GM12878 (cell line): ENCODE measurements at regions not wholly inside any gene's neighbourhood (a gene's known extent, or its start where the extent isn't known, plus 50 kb on each side); places are given as distances from the start of the nearest gene placed in this dataset.

ENCODE experiments used
- ATAC-seq: fragments of 200-7000 bp; cut with Tn5 transposase; 3 replicates; pipeline ENCODE4 v1.9.1; 2020; ENCODE audit warnings: mild to moderate bottlenecking, moderate library complexity
- BruUV-seq: library from RNA; stranded (reverse); fragments of 400-500 nt; replicated peaks from 2 replicates; lab custom pipeline; 2021; lab: Mats Ljungman, UMichigan
- CTCF ChIA-PET: fragments of 300-600 bp; sonication (Branson Sonifier 250); formaldehyde crosslinking; extraction: SDS; loops from one replicate; lab custom pipeline; 2021; ENCODE audit warnings: inconsistent platforms; lab: Yijun Ruan, JAX
- POLR2A ChIA-PET: fragments of 350-600 bp; formaldehyde crosslinking; extraction: SDS; loops from one replicate; lab custom pipeline; 2021; ENCODE audit warnings: inconsistent platforms; lab: Charles Lee
- RAD21 ChIA-PET: fragments of 300-600 bp; sonication (Branson Sonifier 250); formaldehyde crosslinking; loops from one replicate; lab custom pipeline; 2023; ENCODE audit warnings: antibody characterized with exemption; ENCODE audit not compliant: unreplicated experiment; lab: Charles Lee
- SMC1A ChIA-PET: fragments of 300-600 bp; sonication (Branson Sonifier 250); formaldehyde crosslinking; loops from one replicate; lab custom pipeline; 2023; ENCODE audit not compliant: unreplicated experiment, uncharacterized antibody; lab: Charles Lee
- DNase-seq: peaks from one replicate; pipeline ENCODE4 v3.0.0-alpha.2; 2011; ENCODE audit warnings: low read depth, low spot score
- FAIRE-seq: peaks from 3 replicates; lab custom pipeline; 2011; peaks lifted over from hg19 to GRCh38; lab: Jason Lieb, UNC
- H2AFZ ChIP-seq: 2 replicates; pipeline ENCODE4 v1.6.0; 2011; ENCODE audit warnings: low read depth, low read length, control low read depth; ENCODE audit not compliant: control insufficient read depth
- H3K27ac ChIP-seq: 2 replicates; pipeline ENCODE4 v1.5.1; 2011; ENCODE audit warnings: control low read depth; ENCODE audit not compliant: control insufficient read depth, insufficient read depth
- H3K27me3 ChIP-seq, 2 experiments: replicated peaks in 1 of 2; 2 replicates each; pipeline versions ENCODE4 v1.6.0 to v1.6.1; 2011; ENCODE audit warnings: low read length in 1 of 2; ENCODE audit not compliant: control insufficient read depth in 2 of 2, insufficient read depth in 2 of 2
- H3K36me3 ChIP-seq, 2 experiments: 2 replicates each; pipeline ENCODE4 v1.5.1; 2011; ENCODE audit warnings: low read length in 1 of 2; ENCODE audit not compliant: control insufficient read depth in 2 of 2, insufficient read depth in 2 of 2
- H3K4me1 ChIP-seq: 2 replicates; pipeline ENCODE4 v1.6.1; 2011; ENCODE audit warnings: mild to moderate bottlenecking, low read length, moderate library complexity, mixed read lengths; ENCODE audit not compliant: control insufficient read depth, insufficient read depth
- H3K4me2 ChIP-seq: 2 replicates; pipeline ENCODE4 v1.6.0; 2011; ENCODE audit warnings: control low read depth; ENCODE audit not compliant: control insufficient read depth, insufficient read depth
- H3K4me3 ChIP-seq: fragments of 200-600 bp; sonication (generic); 2 replicates; pipeline ENCODE4 v1.5.1; 2016
- H3K79me2 ChIP-seq: 2 replicates; pipeline ENCODE4 v1.6.0; 2011; ENCODE audit warnings: low read length; ENCODE audit not compliant: control insufficient read depth, insufficient read depth
- H3K9ac ChIP-seq: 2 replicates; pipeline ENCODE4 v1.8.0; 2011; ENCODE audit warnings: low read length, control low read depth, mixed read lengths; ENCODE audit not compliant: control insufficient read depth, insufficient read depth
- H3K9me3 ChIP-seq: replicated peaks from 3 replicates; pipeline ENCODE4 v1.5.1; 2011; ENCODE audit warnings: mild to moderate bottlenecking, low read length; ENCODE audit not compliant: control insufficient read depth, insufficient read depth
- H4K20me1 ChIP-seq: 2 replicates; pipeline ENCODE4 v1.6.0; 2011; ENCODE audit not compliant: control insufficient read depth, insufficient read depth
- CHD1 ChIP-seq: IDR thresholded peaks from 2 replicates; pipeline ENCODE4 v1.6.1; 2012; ENCODE audit warnings: low read depth, low read length, improper control_type of control experiment
- CHD2 ChIP-seq: IDR thresholded peaks from 2 replicates; pipeline ENCODE4 v1.6.1; 2011; ENCODE audit warnings: low read depth, low read length, improper control_type of control experiment, borderline replicate concordance
- CHD4 ChIP-seq: fragments of 200-600 bp; sonication (generic); IDR thresholded peaks from 2 replicates; pipeline ENCODE4 v1.6.1; 2016; ENCODE audit warnings: mild to moderate bottlenecking
- EZH2 ChIP-seq: IDR thresholded peaks from 2 replicates; pipeline ENCODE4 v1.6.1; 2012; ENCODE audit warnings: low read depth, mild to moderate bottlenecking, control low read depth, inconsistent platforms, low read length, borderline replicate concordance; ENCODE audit not compliant: control insufficient read depth
- JUND ChIP-seq: IDR thresholded peaks from 2 replicates; pipeline ENCODE4 v1.6.1; 2012; ENCODE audit warnings: low read depth, mild to moderate bottlenecking, low read length, improper control_type of control experiment, moderate library complexity
- MXI1 ChIP-seq: fragments of 150-350 bp; IDR thresholded peaks from 2 replicates; pipeline ENCODE4 v1.6.1; 2011; ENCODE audit warnings: low read depth, mild to moderate bottlenecking, inconsistent platforms, low read length, improper control_type of control experiment
- MYB ChIP-seq: fragments of 150-350 bp; IDR thresholded peaks from 2 replicates; pipeline ENCODE4 v1.6.1; 2014; ENCODE audit warnings: mild to moderate bottlenecking, low read depth, low read length, borderline replicate concordance
- NBN ChIP-seq: fragments of 450-650 bp; IDR thresholded peaks from 2 replicates; pipeline ENCODE4 v1.6.1; 2016
- NFXL1 ChIP-seq: fragments of 450-650 bp; IDR thresholded peaks from 2 replicates; pipeline ENCODE4 v1.6.1; 2017; ENCODE audit warnings: antibody characterized with exemption, mild to moderate bottlenecking, borderline replicate concordance
- NFYA ChIP-seq: IDR thresholded peaks from 2 replicates; pipeline ENCODE4 v1.6.1; 2011; ENCODE audit warnings: low read depth, mild to moderate bottlenecking, low read length, improper control_type of control experiment, borderline replicate concordance
- RBBP5 ChIP-seq: fragments of 200-600 bp; sonication (generic); conservative IDR thresholded peaks from 2 replicates; pipeline ENCODE4 v1.6.1; 2016
- SREBF2 ChIP-seq: IDR thresholded peaks from 2 replicates; pipeline ENCODE4 v1.6.1; 2012; ENCODE audit warnings: mild to moderate bottlenecking, low read length
- SUZ12 ChIP-seq: fragments of 200-600 bp; sonication (generic); IDR thresholded peaks from one replicate; pipeline ENCODE4 v1.6.1; 2018; ENCODE audit warnings: antibody characterized with exemption, mild to moderate bottlenecking; ENCODE audit not compliant: unreplicated experiment
- TCF12 ChIP-seq: IDR thresholded peaks from 2 replicates; pipeline ENCODE4 v1.6.1; 2011; ENCODE audit warnings: low read depth, mild to moderate bottlenecking, low read length
- TCF3 ChIP-seq: IDR thresholded peaks from 2 replicates; pipeline ENCODE4 v1.6.1; 2012; ENCODE audit warnings: low read depth, mild to moderate bottlenecking, low read length, borderline replicate concordance; ENCODE audit not compliant: insufficient read depth
- ZNF274 ChIP-seq: IDR thresholded peaks from one replicate; pipeline ENCODE4 v1.8.0; 2011; ENCODE audit not compliant: insufficient read length, insufficient read depth
- ZNF622 ChIP-seq: fragments of 450-650 bp; IDR thresholded peaks from 2 replicates; pipeline ENCODE4 v1.6.1; 2017; ENCODE audit warnings: mild to moderate bottlenecking, inconsistent platforms
- ZSCAN29 ChIP-seq: fragments of 450-650 bp; IDR thresholded peaks from 2 replicates; pipeline ENCODE4 v1.6.1; 2017; ENCODE audit warnings: mild to moderate bottlenecking, moderate library complexity
- WGBS: methylation state at CpG from one replicate; pipeline ENCODE4 v1.1.6; 2016; ENCODE audit warnings: low lambda C conversion rate; ENCODE audit not compliant: insufficient replicate concordance, insufficient coverage; ENCODE audit errors: missing lambda C conversion rate; 5-methylcytosine and 5-hydroxymethylcytosine counted together
- in situ Hi-C: fragments of 300-500 bp; cut with MboI; formaldehyde crosslinking; loops from 9 replicates; pipeline ENCODE4 v1.14.3; 2018; ENCODE audit warnings: mixed read lengths
- intact Hi-C: fragments of 100-400 bp; cut with micrococcal nuclease; formaldehyde crosslinking; loops from one replicate; pipeline ENCODE4 v1.14.2; 2022; ENCODE audit not compliant: unreplicated experiment
- TF ChIP-seq, protein P1 (sequence below): fragments of 450-650 bp; IDR thresholded peaks from 2 replicates; pipeline ENCODE4 v1.6.1; 2017; ENCODE audit warnings: borderline replicate concordance
- TF ChIP-seq, protein P2 (sequence below): fragments of 450-650 bp; IDR thresholded peaks from 2 replicates; pipeline ENCODE4 v1.6.1; 2017; ENCODE audit warnings: antibody characterized with exemption, mild to moderate bottlenecking, moderate library complexity
- TF ChIP-seq, protein P3 (sequence below): fragments of 450-650 bp; IDR thresholded peaks from 2 replicates; pipeline ENCODE4 v1.6.1; 2017; ENCODE audit warnings: mild to moderate bottlenecking

DNA sequence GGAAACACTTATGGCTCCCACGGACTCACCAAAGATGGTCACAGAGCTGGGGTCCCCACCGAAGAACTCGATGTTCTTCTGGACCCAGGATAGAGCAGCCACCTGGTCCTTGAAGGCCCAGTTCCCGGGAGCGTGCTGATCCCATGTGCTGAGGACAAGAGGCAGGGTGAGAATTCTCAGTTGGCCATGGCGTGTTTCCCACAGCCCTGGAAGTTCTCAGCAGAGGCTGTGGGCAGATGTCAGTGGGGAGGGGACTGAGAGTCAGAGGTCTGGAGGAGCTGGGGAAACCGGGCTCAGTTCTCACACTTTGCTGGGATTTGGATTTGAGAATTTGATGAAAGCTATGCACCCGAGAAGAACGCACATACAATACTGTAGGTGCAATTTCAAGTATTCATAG is 193.3 kb downstream of the BCR start (continued):
- TF ChIP-seq, protein P1, sequence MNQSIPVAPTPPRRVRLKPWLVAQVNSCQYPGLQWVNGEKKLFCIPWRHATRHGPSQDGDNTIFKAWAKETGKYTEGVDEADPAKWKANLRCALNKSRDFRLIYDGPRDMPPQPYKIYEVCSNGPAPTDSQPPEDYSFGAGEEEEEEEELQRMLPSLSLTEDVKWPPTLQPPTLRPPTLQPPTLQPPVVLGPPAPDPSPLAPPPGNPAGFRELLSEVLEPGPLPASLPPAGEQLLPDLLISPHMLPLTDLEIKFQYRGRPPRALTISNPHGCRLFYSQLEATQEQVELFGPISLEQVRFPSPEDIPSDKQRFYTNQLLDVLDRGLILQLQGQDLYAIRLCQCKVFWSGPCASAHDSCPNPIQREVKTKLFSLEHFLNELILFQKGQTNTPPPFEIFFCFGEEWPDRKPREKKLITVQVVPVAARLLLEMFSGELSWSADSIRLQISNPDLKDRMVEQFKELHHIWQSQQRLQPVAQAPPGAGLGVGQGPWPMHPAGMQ, result no peak
- TF ChIP-seq SUZ12, result no peak
- TF ChIP-seq CHD1, result no peak
- TF ChIP-seq EZH2, result no peak
- no peak for TF ChIP-seq ZNF622
- TF ChIP-seq TCF3, result no peak
- no peak for TF ChIP-seq ZSCAN29
- no peak for TF ChIP-seq SREBF2
- no peak for TF ChIP-seq NFXL1
- TF ChIP-seq CHD2, result no peak

DNA sequence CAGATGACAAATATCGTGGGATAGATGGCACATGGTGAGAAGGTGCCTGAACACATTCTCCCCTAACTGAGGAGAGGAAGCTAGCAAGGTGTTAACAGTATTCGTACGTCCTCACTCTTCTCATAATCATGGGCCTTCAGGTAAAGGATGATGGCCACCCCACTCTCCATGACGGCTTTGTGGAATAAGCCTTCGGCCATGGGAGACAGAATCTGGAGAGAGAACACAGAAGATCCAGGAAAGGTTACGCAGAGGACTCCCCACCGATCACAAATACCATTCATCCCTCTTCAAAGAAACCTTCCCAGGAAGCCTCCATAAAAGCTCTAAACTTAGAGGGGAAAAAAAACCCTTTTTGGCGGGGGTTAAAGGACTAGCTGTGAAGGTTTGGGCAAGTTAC is 189.9 kb downstream of the BCR start:
- 33% methylated on average over 8 of the region's 8 CpGs for WGBS
- no peak for FAIRE-seq
- no peak for DNase-seq
- no peaks in the 10 kb centered on the region for H4K20me1 ChIP-seq
- no TSS peak for BruUV-seq
- H3K27me3 ChIP-seq, result no peaks in the 10 kb centered on the region; a peak in 1 of 4 replicates
- no peak overlapping the region for H3K4me2 ChIP-seq
- POLR2A ChIA-PET, result no interaction called here
- H3K4me3 ChIP-seq, result no peak overlapping the region
- RAD21 ChIA-PET, result interaction anchor here (1.0 kb wide), 1 partner anchor 46 kb away, joined by 3 read pairs; no protein-coding TSS in a partner anchor
- CTCF ChIA-PET, result interaction anchor here (0.7 to 0.9 kb wide), 2 partner anchors 55 to 618 kb away, joined by 3 read pairs; no protein-coding TSS in a partner anchor
- in situ Hi-C loops (no loop called here), intact Hi-C loops (no loop called here)
- H3K79me2 ChIP-seq, result no peaks in the 10 kb centered on the region
- no peaks in the 10 kb centered on the region for H3K36me3 ChIP-seq
- TF ChIP-seq, protein P2, sequence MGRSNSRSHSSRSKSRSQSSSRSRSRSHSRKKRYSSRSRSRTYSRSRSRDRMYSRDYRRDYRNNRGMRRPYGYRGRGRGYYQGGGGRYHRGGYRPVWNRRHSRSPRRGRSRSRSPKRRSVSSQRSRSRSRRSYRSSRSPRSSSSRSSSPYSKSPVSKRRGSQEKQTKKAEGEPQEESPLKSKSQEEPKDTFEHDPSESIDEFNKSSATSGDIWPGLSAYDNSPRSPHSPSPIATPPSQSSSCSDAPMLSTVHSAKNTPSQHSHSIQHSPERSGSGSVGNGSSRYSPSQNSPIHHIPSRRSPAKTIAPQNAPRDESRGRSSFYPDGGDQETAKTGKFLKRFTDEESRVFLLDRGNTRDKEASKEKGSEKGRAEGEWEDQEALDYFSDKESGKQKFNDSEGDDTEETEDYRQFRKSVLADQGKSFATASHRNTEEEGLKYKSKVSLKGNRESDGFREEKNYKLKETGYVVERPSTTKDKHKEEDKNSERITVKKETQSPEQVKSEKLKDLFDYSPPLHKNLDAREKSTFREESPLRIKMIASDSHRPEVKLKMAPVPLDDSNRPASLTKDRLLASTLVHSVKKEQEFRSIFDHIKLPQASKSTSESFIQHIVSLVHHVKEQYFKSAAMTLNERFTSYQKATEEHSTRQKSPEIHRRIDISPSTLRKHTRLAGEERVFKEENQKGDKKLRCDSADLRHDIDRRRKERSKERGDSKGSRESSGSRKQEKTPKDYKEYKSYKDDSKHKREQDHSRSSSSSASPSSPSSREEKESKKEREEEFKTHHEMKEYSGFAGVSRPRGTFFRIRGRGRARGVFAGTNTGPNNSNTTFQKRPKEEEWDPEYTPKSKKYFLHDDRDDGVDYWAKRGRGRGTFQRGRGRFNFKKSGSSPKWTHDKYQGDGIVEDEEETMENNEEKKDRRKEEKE, result no peak
- TF ChIP-seq MXI1, result no peak
- no peak for TF ChIP-seq NFYA
- TF ChIP-seq CHD4, result no peak
- TF ChIP-seq NBN, result no peak
- no peak for TF ChIP-seq MYB
- TF ChIP-seq, protein P3, sequence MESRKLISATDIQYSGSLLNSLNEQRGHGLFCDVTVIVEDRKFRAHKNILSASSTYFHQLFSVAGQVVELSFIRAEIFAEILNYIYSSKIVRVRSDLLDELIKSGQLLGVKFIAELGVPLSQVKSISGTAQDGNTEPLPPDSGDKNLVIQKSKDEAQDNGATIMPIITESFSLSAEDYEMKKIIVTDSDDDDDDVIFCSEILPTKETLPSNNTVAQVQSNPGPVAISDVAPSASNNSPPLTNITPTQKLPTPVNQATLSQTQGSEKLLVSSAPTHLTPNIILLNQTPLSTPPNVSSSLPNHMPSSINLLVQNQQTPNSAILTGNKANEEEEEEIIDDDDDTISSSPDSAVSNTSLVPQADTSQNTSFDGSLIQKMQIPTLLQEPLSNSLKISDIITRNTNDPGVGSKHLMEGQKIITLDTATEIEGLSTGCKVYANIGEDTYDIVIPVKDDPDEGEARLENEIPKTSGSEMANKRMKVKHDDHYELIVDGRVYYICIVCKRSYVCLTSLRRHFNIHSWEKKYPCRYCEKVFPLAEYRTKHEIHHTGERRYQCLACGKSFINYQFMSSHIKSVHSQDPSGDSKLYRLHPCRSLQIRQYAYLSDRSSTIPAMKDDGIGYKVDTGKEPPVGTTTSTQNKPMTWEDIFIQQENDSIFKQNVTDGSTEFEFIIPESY, result no peak
- TF ChIP-seq RBBP5, result no peak
- no peak for TF ChIP-seq TCF12
- no peak for TF ChIP-seq ZNF274
- TF ChIP-seq JUND, result no peak
- no peak overlapping the region for H2AFZ ChIP-seq
- SMC1A ChIA-PET, result interaction anchor here (1.2 kb wide), 1 partner anchor 15 kb away, joined by 6 read pairs; no protein-coding TSS in a partner anchor
- no peak overlapping the region for H3K9ac ChIP-seq
- H3K27ac ChIP-seq, result no peak overlapping the region
- no peaks in the 10 kb centered on the region for H3K9me3 ChIP-seq
- no peaks in the 10 kb centered on the region for H3K4me1 ChIP-seq
- no peak for ATAC-seq
